MM.1S (cell line): ENCODE measurements at regions not wholly inside any gene's neighbourhood (a gene's known extent, or its start where the extent isn't known, plus 50 kb on each side); places are given as distances from the start of the nearest gene placed in this dataset.

Source experiments
- EZH2 ChIP-seq: fragments of 300-600 bp; sonication (generic); optimal IDR thresholded peaks from 2 replicates; pipeline ENCODE3; 2017; ENCODE audit warnings: low read depth, mild to moderate bottlenecking, antibody characterized with exemption, low read length, mixed read lengths
- EZH2phosphoT487 ChIP-seq: fragments of 300-600 bp; sonication (generic); IDR thresholded peaks from 2 replicates; pipeline ENCODE4 v1.6.1; 2018; ENCODE audit warnings: antibody characterized with exemption, low read length
- TF ChIP-seq, protein P1 (sequence below): fragments of 300-600 bp; sonication (generic); IDR thresholded peaks from 2 replicates; pipeline ENCODE4 v1.5.1; 2016; ENCODE audit warnings: antibody characterized with exemption, low read length, mixed read lengths

DNA sequence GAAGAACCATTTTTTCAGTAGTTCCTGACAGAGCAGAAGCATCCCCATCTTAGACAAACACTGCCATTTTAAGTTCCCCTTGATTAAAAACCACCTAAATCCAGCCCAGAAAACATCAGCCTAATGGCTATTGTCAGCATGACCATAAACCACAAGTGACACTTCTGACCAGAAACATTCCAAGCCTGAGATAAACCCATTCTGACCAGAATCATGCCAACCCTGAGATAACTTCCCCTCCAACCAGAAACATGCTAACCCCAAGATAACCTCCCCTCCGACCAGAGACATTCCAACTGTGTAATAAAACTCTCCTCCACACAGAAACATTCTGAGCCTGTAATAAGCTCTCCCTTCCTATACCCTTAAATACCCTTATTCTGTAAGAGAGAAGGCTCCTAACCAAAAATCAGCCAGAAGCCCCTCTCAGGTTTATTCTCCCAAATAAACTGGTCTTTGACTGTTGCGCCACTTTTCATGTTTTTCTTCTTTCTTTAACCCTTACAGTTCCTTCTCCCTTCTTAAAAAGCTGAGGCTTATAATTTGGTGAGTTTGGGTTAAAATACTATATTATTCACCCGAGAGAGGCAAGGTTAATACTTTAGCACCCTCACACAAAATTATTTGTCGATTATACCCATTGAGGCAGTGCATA, 149.7 kb downstream of the HNMT start:
- TF ChIP-seq, protein P1, sequence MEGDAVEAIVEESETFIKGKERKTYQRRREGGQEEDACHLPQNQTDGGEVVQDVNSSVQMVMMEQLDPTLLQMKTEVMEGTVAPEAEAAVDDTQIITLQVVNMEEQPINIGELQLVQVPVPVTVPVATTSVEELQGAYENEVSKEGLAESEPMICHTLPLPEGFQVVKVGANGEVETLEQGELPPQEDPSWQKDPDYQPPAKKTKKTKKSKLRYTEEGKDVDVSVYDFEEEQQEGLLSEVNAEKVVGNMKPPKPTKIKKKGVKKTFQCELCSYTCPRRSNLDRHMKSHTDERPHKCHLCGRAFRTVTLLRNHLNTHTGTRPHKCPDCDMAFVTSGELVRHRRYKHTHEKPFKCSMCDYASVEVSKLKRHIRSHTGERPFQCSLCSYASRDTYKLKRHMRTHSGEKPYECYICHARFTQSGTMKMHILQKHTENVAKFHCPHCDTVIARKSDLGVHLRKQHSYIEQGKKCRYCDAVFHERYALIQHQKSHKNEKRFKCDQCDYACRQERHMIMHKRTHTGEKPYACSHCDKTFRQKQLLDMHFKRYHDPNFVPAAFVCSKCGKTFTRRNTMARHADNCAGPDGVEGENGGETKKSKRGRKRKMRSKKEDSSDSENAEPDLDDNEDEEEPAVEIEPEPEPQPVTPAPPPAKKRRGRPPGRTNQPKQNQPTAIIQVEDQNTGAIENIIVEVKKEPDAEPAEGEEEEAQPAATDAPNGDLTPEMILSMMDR: no peak
- TF ChIP-seq EZH2 (no peak), EZH2phosphoT487 (no peak)
